Stomach (tissue), 8 donors: ENCODE measurements at regions not wholly inside any gene's neighbourhood (a gene's known extent, or its start where the extent isn't known, plus 50 kb on each side); places are given as distances from the start of the nearest gene placed in this dataset.

Source experiments
- DNase-seq, 2 donors: peaks; one replicate each; pipeline versions ENCODE4 v3.0.0 to v3.0.0-alpha.2; 2013 to 2019
- H3K27ac ChIP-seq, 5 donors: fragments of 200-600 bp in 4 of 5; sonication (generic) in 4 of 5; one replicate each; pipeline ENCODE4 v1.5.1; 2013 to 2019; ENCODE audit warnings: mild to moderate bottlenecking in 1 of 5, moderate library complexity in 1 of 5
- H3K27me3 ChIP-seq, 3 donors: fragments of 200-600 bp; sonication (generic); one replicate each; pipeline ENCODE4 v1.5.1; 2017 to 2019; ENCODE audit warnings: mixed run types in 1 of 3
- H3K36me3 ChIP-seq, 4 donors: fragments of 200-600 bp; sonication (generic); 1 replicate in 3 of 4; 2 replicates in 1 of 4; pipeline ENCODE4 v1.5.1; 2016 to 2019
- H3K4me1 ChIP-seq, 4 donors: fragments of 200-600 bp; sonication (generic); one replicate each; pipeline ENCODE4 v1.5.1; 2016 to 2019
- H3K4me3 ChIP-seq, 4 donors: fragments of 200-600 bp; sonication (generic) in 3 of 4; one replicate each; pipeline ENCODE4 v1.5.1; 2016 to 2019; ENCODE audit warnings: mild to moderate bottlenecking in 1 of 4
- H3K9me3 ChIP-seq, 4 donors: fragments of 200-600 bp; sonication (generic); one replicate each; pipeline ENCODE4 v1.5.1; 2016 to 2019
- CTCF ChIP-seq, 7 experiments: fragments of 450-650 bp in 4 of 7; fragments of 200-600 bp in 3 of 7; sonication (generic) in 3 of 7; IDR thresholded peaks; one replicate each; pipeline ENCODE4 v1.5.1; 2016 to 2019; ENCODE audit warnings: antibody characterized with exemption in 7 of 7, control low read depth in 2 of 7, mild to moderate bottlenecking in 1 of 7
- EP300 ChIP-seq: sonication (generic); formaldehyde crosslinking; IDR thresholded peaks from one replicate; pipeline ENCODE4 v1.6.1; 2017; ENCODE audit warnings: antibody characterized with exemption
- POLR2A ChIP-seq, 4 donors: fragments of 450-650 bp; IDR thresholded peaks; one replicate each; pipeline ENCODE4 v1.6.1; 2016; ENCODE audit warnings: antibody characterized with exemption in 4 of 4, control low read depth in 2 of 4, mild to moderate bottlenecking in 1 of 4, moderate library complexity in 1 of 4
- POLR2AphosphoS5 ChIP-seq, 3 donors: sonication (generic); formaldehyde crosslinking; IDR thresholded peaks; one replicate each; pipeline ENCODE4 v1.6.1; 2016; ENCODE audit warnings: antibody characterized with exemption in 3 of 3
- WGBS, 5 donors: extraction: QIAGEN DNeasy Blood & Tissue Kit in 3 of 5; methylation state at CpG; one replicate each; pipeline versions ENCODE4 v1.1.5 to v1.1.7; 2013 to 2018; 5-methylcytosine and 5-hydroxymethylcytosine counted together
- intact Hi-C: fragments of 100-400 bp; cut with DNase I; formaldehyde crosslinking; loops from one replicate; pipeline ENCODE4 v1.15.1; 2023; ENCODE audit warnings: low total_unique reads
- donor health status: healthy with polysubstance abuse.
- donor health status: Bipolar disorder and iron deficiency.
- donor health status: healthy.

- Histone ChIP-seq H3K4me1 (no peaks in the 10 kb centered on the region), H3K27me3 (peaks cover 0 to 5% (median 3%) of the 10 kb centered on the region in 3 donors), H3K9me3 (no peaks in the 10 kb centered on the region), H3K4me3 (no peak overlapping the region), H3K27ac (no peak overlapping the region), H3K36me3 (no peaks in the 10 kb centered on the region)
- TF ChIP-seq POLR2A (IDR thresholded peaks at IDR 0.05) (no peak), POLR2AphosphoS5 (IDR thresholded peaks at IDR 0.05) (no peak), CTCF (IDR thresholded peaks at IDR 0.05) (no peak), EP300 (no peak)
- WGBS, 5 donors, result 58 to 77% (median 68%) methylated on average over 2 of the region's 2 CpGs
- intact Hi-C loops, result no loop called here
- DNase-seq, result peak in 1 of 2 donors; percentile 4
Observed at GRCh38 chr20:24766143-24766527, 182.9 kb upstream of the CST7 start.

DNA sequence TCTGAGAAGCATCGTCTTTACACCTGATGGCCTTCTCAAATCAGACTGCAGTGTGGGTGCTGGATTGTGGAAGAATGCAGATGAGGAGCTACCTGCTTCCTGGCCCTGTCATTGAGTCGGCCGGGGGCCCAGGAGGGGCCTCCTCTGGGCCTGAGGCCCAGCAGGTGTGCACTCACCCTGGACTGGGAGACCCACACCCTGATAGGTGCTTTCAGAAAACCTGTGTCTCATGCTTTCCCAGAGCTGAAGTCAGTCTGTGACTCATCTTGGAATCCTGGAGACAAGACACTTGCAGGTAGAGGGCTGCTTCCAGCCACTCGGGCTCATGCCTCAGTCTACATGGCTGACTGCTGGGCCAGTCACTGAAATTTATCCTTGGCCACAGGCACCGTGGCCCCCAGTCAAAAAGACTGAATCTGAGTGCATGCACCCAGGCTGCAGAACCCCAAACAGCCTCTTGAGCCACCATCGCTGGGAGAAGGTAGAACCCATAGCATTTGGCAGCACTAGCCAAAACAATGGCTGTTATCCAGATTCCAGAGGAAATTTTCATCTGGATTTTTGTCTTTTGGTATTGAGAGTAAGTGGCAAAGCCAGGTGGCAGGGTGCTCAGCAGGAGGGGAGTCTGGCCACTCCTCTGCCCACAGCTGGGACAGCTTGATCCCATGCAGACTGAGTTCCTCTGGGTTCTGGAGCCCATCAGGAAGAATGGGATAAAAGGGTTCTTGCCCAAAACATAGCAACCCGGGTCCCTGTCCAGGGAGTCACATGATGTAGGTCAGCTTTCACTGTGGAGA is 182.0 kb upstream of the CST7 start:
- H3K27me3 ChIP-seq, result peaks cover 0 to 10% (median 3%) of the 10 kb centered on the region in 3 donors
- H3K36me3 ChIP-seq, result no peaks in the 10 kb centered on the region
- peak in 1 of 2 donors; percentile 17 for DNase-seq
- no peaks in the 10 kb centered on the region for H3K4me1 ChIP-seq
- TF ChIP-seq EP300 (no peak), POLR2AphosphoS5 (IDR thresholded peaks at IDR 0.05) (no peak), POLR2A (IDR thresholded peaks at IDR 0.05) (no peak), CTCF (IDR thresholded peaks at IDR 0.05) (no peak)
- H3K9me3 ChIP-seq, result no peaks in the 10 kb centered on the region
- intact Hi-C loops, result no loop called here
- no peak overlapping the region for H3K27ac ChIP-seq
- no peak overlapping the region for H3K4me3 ChIP-seq
- 82 to 93% (median 85%) methylated on average over 4 to 7 of the region's 7 CpGs for WGBS, 5 donors

DNA sequence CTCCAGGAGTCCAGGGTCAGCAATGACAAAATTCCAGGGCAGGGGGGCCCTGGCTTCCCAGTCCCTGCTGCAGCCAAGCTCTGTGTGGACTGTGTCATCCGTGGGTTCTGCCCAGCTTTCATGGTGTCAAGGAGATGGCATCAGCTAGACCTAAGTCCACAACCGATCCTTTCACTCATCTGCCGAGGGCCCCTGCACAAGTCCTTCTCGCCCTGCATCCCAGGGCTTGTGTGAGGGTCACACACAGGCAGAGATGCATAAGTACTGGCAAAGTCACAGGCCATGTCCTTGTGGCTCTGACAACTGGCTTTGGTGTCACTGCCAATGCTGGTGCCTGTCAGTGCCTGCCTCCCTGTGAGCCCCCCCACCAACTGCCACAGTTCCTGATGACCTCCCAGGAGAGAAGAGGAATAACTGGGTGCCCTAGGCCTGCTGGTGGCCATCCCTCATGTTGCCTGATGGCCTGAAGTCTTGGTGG is 181.4 kb upstream of the CST7 start:
- Histone ChIP-seq H3K27me3 (peaks cover 0 to 10% (median 3%) of the 10 kb centered on the region in 3 donors), H3K36me3 (no peaks in the 10 kb centered on the region), H3K27ac (no peak overlapping the region), H3K4me3 (no peak overlapping the region), H3K9me3 (no peaks in the 10 kb centered on the region), H3K4me1 (no peaks in the 10 kb centered on the region)
- DNase-seq, result peak in 1 of 2 donors; percentile 10
- 70 to 97% (median 94%) methylated on average over 3 to 4 of the region's 4 CpGs for WGBS, 5 donors
- intact Hi-C loops, result no loop called here
- TF ChIP-seq CTCF (IDR thresholded peaks at IDR 0.05), result no peak
- TF ChIP-seq EP300, result no peak
- no peak for TF ChIP-seq POLR2A (IDR thresholded peaks at IDR 0.05)
- no peak for TF ChIP-seq POLR2AphosphoS5 (IDR thresholded peaks at IDR 0.05)

GRCh38 chr20:24768201-24768636 is 180.8 kb upstream of the CST7 start:
- H3K9me3 ChIP-seq, result no peaks in the 10 kb centered on the region
- H3K4me3 ChIP-seq, result no peak overlapping the region
- intact Hi-C loops, result no loop called here
- DNase-seq, result peak in 1 of 2 donors; percentile 51
- TF ChIP-seq CTCF (IDR thresholded peaks at IDR 0.05), result no peak
- TF ChIP-seq POLR2A (IDR thresholded peaks at IDR 0.05), result no peak
- no peak for TF ChIP-seq EP300
- TF ChIP-seq POLR2AphosphoS5 (IDR thresholded peaks at IDR 0.05), result no peak
- no peaks in the 10 kb centered on the region for H3K4me1 ChIP-seq
- WGBS, 5 donors, result 47 to 63% (median 56%) methylated on average over 4 of the region's 4 CpGs
- no peaks in the 10 kb centered on the region for H3K36me3 ChIP-seq
- H3K27me3 ChIP-seq, result peaks cover 0 to 10% (median 3%) of the 10 kb centered on the region in 3 donors
- H3K27ac ChIP-seq, result no peak overlapping the region
